HG02678 (cell line): ENCODE measurements at regions not wholly inside any gene's neighbourhood (a gene's known extent, or its start where the extent isn't known, plus 50 kb on each side); places are given as distances from the start of the nearest gene placed in this dataset.
"Not testable (repeated sequence)": the region's sequence is repeated elsewhere in the genome, so short reads cannot be mapped to it uniquely, and the experiment has no call there.

Source experiments
- ATAC-seq: cut with Tn5 transposase; IDR thresholded peaks from one replicate; pipeline ENCODE4 v1.9.1; 2021; ENCODE audit warnings: mild to moderate bottlenecking, moderate library complexity; ENCODE audit not compliant: unreplicated experiment

GRCh38 chr11:25159341-25159740, 662.5 kb downstream of the LUZP2 start:
- ATAC-seq: no peak

DNA sequence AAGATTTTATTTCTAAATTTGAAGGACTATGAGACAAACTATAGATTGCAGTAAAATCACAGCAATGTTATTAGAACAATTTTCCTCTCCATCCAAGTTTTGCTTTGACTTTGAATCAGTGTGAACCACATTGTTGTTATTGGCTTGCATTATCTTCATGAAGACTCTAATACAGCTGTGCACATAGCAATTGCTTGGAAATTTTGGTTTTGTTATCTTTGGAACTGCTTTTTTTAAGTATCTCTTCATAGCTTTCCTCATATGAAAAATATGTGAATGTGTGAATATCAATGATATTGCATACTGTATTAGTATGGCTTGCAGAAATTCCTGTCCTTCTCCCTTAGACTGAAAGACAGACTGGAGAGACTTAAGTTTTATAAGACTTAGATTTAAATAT, 666.6 kb downstream of the LUZP2 start:
- ATAC-seq: no peak

- ATAC-seq: no peak
Observed at GRCh38 chr11:25180187-25180586, 683.3 kb downstream of the LUZP2 start.

DNA sequence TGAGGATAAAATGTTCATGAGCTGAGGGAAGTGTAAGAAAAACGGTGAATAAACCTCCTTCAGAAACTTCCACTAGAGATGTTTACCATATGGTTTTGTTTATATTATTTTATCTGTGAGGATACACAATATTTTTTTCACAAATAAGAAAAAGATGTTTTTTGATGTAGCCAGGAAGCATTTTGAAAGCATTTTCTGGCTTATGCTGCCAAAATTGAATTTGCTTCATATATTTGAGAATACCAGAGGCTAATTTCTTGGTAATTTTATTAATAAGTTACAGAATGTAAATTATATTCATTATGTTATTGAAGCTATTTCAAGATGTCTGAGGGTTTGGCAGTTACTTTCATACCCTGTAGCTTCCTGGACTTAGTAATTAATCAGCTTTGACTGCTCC, 686.6 kb downstream of the LUZP2 start:
- ATAC-seq: no peak

DNA sequence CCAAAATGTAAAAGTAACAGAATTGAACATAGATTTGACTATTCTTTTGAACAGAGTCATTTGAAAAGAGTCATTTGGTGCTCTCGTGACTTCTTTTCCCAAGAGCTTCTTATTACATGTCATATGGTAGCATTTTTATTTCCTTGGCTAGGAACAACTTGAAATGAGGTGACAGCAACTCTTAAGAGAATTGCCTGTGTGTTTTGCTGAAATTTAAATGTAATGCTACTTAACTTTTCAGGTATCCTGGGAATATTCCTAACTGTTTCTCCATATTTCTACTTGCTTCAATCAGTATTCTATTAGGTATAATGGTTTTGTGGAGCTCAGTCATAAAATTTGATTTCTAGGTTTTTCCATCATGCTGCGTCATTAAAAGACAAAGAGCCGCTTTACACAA, 700.7 kb downstream of the LUZP2 start:
- no peak for ATAC-seq

DNA sequence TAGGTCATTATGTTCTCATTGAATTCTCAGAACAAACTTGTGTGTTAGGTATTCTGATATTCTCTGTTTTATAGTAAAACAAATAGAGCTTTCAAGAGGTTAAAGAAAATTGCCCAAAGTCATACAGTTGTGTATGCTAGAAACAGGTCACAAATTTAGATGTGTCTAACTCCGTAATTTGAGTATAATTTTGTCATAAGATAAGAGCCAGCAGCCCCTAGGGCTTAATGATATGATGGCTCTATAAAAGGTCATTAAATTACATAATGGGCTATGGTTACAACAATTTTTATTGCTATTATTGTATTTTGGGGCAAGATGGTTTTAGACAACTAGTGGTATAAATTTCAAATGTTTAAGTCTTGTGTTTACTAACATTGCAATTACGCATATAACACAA, 701.9 kb downstream of the LUZP2 start:
- ATAC-seq: no peak

DNA sequence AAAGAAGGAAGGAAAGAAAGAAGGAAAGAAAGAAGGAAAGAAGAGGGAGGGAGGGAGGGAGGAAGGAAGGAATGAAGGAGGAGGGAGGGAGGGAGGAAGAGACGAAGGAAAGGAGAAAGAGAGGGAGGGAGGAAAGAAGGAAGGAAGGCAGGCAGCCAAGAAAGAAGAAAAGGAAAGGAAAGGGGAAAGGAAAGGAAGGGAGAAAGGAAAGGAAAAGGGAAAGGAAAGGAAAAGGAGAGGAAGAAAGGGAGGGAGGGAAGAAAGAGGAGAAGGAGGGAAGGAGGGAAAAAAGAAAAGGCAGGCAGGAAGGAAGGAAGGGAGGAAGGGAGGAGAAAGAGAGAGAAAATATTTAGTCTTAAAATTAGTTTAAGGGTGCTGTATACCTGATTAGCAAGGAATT, 704.1 kb downstream of the LUZP2 start:
- no peak for ATAC-seq

DNA sequence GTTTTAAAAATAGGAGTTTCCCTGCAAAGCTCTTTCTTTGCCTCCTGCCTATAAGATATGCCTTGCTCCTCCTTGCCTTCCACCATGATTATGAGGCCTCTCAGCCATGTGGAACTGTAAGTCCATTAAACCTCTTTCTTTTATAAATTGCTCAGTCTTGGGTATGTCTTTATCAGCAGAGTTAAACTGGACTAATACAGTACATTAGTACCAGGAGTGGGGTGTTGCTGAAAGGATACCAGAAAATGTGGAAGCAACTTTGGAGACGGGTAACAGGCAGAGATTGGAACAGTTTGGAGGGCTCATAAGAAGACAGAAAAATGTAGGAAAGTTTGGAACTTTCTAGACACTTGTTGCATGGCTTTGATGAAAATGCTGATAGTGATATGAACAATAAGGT, 709.9 kb downstream of the LUZP2 start:
- ATAC-seq: no peak

GRCh38 chr11:25211635-25212254, 714.9 kb downstream of the LUZP2 start:
- no peak for ATAC-seq

GRCh38 chr11:25214535-25215176, 717.8 kb downstream of the LUZP2 start:
- no peak for ATAC-seq

- ATAC-seq: no peak
Observed at GRCh38 chr11:25218036-25218435, 721.2 kb downstream of the LUZP2 start.

DNA sequence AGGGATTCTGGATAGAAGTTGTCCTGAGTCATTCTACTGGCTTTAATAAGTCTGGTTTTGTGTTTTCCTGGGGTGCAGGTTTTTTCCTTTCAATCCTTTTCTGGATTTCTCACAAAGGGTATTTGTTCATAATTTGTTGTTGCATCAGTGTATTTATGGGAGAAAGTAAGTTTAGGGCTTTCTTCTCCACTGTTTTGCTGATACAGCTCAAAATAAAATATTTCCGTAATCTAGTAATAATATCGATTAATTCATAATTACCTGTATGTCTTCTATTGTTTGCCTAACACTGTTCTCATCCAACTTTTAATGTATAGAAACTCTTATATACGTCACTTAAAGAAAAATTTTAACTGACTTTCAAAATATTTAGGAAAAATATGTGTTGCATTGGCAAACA, 728.2 kb downstream of the LUZP2 start:
- ATAC-seq: no peak

GRCh38 chr11:25242928-25243327, 746.1 kb downstream of the LUZP2 start:
- ATAC-seq: no peak

GRCh38 chr11:25244126-25244525, 747.3 kb downstream of the LUZP2 start:
- ATAC-seq: no peak

- ATAC-seq: no peak
Observed at GRCh38 chr11:25247336-25247735, 750.5 kb downstream of the LUZP2 start.

DNA sequence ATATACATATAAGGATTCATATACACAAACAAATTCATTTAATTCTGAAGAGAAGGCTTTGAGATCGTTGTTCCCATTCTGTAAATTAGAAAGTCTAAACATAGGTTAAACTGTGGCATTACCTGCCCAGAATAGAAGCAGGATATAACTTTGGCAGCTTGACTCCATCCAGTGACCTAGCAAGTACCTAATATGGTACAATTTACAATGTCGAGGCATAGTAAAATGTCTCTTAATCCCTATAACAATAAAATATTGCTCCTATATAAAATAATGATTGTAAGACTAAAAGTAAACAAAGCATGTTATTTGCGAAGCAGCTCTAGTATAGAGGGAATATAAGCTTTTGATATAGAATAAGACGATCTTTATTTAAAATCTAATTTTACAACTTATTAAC, 756.0 kb downstream of the LUZP2 start:
- ATAC-seq: no peak

DNA sequence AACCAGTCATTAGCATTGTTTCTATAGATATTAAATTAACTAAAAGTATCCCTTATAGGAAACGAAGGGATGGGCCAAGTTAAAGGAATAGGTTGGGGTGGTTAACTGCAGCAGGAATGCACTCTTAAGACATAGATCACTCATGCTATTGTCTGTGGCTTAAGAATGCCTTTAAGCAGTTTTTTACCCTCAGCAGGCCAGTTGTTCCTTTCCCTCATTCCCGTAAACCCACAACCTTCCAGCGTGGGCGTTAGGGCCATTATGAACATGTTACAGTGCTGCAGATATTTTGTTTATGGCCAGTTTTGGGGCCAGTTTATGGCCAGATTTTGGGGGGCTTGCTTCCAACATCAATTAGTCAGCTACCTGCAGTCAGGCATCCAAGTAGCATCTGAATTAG, 767.0 kb downstream of the LUZP2 start:
- ATAC-seq: not testable (repeated sequence)

GRCh38 chr11:25271301-25271700, 774.4 kb downstream of the LUZP2 start:
- no peak for ATAC-seq

GRCh38 chr11:25272214-25272613, 775.4 kb downstream of the LUZP2 start:
- ATAC-seq: no peak

GRCh38 chr11:25280821-25281220, 784.0 kb downstream of the LUZP2 start:
- not testable (repeated sequence) for ATAC-seq

- no peak for ATAC-seq
Observed at GRCh38 chr11:25293166-25293565, 796.3 kb downstream of the LUZP2 start.

DNA sequence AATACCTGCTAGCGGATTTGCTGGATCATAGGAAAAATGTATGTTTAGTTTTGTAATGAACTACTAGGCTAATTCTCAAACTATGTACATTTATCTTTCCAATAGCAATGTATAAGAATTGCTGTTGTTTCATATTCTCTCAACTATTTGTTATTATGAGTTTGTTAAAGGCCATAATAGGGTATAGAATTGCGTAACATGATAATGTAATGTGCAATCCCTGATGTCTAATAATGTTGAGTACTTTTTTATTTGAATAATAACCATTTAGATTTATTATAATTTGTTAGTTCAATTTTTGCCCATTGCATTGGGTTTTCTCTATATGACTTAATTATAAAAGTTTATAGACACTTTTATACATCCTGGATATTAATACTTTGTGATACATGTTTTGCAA, 801.6 kb downstream of the LUZP2 start:
- no peak for ATAC-seq

- no peak for ATAC-seq
Observed at GRCh38 chr11:25309818-25310217, 813.0 kb downstream of the LUZP2 start.
